Osteoblast (primary cell): ENCODE measurements at regions not wholly inside any gene's neighbourhood (a gene's known extent, or its start where the extent isn't known, plus 50 kb on each side); places are given as distances from the start of the nearest gene placed in this dataset.

Experiments
- DNase-seq: peaks from one replicate; pipeline ENCODE4 v3.0.0; 2011; ENCODE audit warnings: low spot score, mixed read lengths; ENCODE audit not compliant: insufficient read length; ENCODE audit errors: missing footprints
- H2AFZ ChIP-seq: 2 replicates; pipeline ENCODE4 v1.6.0; 2011; ENCODE audit warnings: mild to moderate bottlenecking, low read length
- H3K27ac ChIP-seq: 2 replicates; pipeline ENCODE4 v1.5.1; 2011; ENCODE audit warnings: mild to moderate bottlenecking, low read depth, low read length, moderate library complexity
- H3K27me3 ChIP-seq: 2 replicates; pipeline ENCODE4 v1.6.0; 2012; ENCODE audit warnings: mild to moderate bottlenecking, control low read depth, inconsistent platforms, low read length, moderate library complexity; ENCODE audit not compliant: insufficient read depth
- H3K36me3 ChIP-seq: 2 replicates; pipeline ENCODE4 v1.5.1; 2011; ENCODE audit warnings: mild to moderate bottlenecking, low read length, control low read depth, moderate library complexity; ENCODE audit not compliant: insufficient read depth
- H3K4me1 ChIP-seq: 2 replicates; pipeline ENCODE4 v1.5.1; 2011; ENCODE audit warnings: mild to moderate bottlenecking, low read length, control low read depth, moderate library complexity; ENCODE audit not compliant: insufficient read depth
- H3K4me2 ChIP-seq: 2 replicates; pipeline ENCODE4 v1.6.0; 2011; ENCODE audit warnings: mild to moderate bottlenecking, low read length; ENCODE audit not compliant: insufficient read depth
- H3K4me3 ChIP-seq: fragments of 200-600 bp; sonication (generic); 3 replicates; pipeline ENCODE4 v1.5.1; 2012; ENCODE audit warnings: mild to moderate bottlenecking, low read length, inconsistent platforms; ENCODE audit not compliant: insufficient read depth
- H3K79me2 ChIP-seq: 2 replicates; pipeline ENCODE4 v1.6.0; 2012; ENCODE audit warnings: mild to moderate bottlenecking, low read length, control low read depth, inconsistent platforms; ENCODE audit not compliant: insufficient read depth
- H3K9me3 ChIP-seq: 2 replicates; pipeline ENCODE4 v1.5.1; 2011; ENCODE audit warnings: low read depth, low read length, control low read depth
- H4K20me1 ChIP-seq: 2 replicates; pipeline ENCODE4 v1.6.0; 2012; ENCODE audit warnings: mild to moderate bottlenecking, low read length, control low read depth; ENCODE audit not compliant: insufficient read depth
- TF ChIP-seq, protein P1 (sequence below): IDR thresholded peaks from 2 replicates; pipeline ENCODE4 v1.5.1; 2011; ENCODE audit warnings: mild to moderate bottlenecking, low read depth, low read length, moderate library complexity; ENCODE audit errors: extremely low read depth

DNA sequence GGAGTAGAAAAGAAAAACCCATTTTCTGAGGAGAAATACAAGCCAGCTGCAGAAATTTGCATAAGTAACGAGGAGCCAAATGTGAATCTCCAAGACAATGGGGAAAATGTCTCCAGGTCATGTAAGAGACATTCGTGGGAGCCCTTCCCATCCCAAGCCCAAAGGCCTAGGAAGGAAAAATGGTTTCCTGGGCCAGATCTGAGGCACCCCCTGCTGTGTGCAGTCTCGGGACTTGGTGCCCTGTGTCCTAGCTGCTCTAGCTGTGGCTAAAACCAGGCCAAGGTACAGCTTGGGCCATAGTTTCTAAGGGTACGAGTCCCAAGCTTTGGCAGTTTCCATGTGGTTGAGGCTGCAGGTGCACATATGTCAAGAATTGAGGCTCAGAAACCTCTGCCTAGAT lies 444.9 kb downstream of the PCDH20 start:
- no peaks in the 10 kb centered on the region for H3K9me3 ChIP-seq
- TF ChIP-seq, protein P1, sequence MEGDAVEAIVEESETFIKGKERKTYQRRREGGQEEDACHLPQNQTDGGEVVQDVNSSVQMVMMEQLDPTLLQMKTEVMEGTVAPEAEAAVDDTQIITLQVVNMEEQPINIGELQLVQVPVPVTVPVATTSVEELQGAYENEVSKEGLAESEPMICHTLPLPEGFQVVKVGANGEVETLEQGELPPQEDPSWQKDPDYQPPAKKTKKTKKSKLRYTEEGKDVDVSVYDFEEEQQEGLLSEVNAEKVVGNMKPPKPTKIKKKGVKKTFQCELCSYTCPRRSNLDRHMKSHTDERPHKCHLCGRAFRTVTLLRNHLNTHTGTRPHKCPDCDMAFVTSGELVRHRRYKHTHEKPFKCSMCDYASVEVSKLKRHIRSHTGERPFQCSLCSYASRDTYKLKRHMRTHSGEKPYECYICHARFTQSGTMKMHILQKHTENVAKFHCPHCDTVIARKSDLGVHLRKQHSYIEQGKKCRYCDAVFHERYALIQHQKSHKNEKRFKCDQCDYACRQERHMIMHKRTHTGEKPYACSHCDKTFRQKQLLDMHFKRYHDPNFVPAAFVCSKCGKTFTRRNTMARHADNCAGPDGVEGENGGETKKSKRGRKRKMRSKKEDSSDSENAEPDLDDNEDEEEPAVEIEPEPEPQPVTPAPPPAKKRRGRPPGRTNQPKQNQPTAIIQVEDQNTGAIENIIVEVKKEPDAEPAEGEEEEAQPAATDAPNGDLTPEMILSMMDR: no peak
- H3K4me3 ChIP-seq: no peak overlapping the region
- no peak overlapping the region for H3K4me2 ChIP-seq
- H2AFZ ChIP-seq: no peak overlapping the region
- H3K27me3 ChIP-seq: no peaks in the 10 kb centered on the region
- no peak for DNase-seq
- no peak overlapping the region for H3K27ac ChIP-seq
- no peaks in the 10 kb centered on the region for H3K4me1 ChIP-seq
- no peaks in the 10 kb centered on the region for H3K79me2 ChIP-seq
- no peaks in the 10 kb centered on the region for H3K36me3 ChIP-seq
- H4K20me1 ChIP-seq: no peaks in the 10 kb centered on the region

DNA sequence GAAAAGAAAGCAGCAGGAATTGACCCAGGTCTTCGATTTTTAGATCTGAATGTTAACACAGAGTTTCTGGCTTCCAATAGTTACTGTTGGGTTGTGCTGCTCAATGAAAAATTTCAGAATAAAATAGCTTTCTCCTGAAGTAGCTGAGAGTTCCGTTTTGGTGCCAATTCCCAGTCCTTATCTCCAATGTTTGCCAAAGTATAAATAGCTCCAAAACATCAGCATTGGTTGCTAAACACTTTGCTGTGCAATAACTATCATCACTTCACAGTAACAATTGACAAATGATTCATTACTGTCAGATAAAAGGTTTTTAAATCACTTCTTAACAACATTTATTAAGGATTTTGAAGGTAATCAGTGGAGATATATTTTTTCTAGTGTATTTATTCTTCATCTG lies 446.0 kb downstream of the PCDH20 start:
- Histone ChIP-seq H4K20me1 (no peaks in the 10 kb centered on the region), H3K4me1 (no peaks in the 10 kb centered on the region), H3K27ac (no peak overlapping the region), H3K27me3 (no peaks in the 10 kb centered on the region), H3K4me3 (no peak overlapping the region), H2AFZ (no peak overlapping the region), H3K36me3 (no peaks in the 10 kb centered on the region), H3K79me2 (no peaks in the 10 kb centered on the region), H3K4me2 (no peak overlapping the region), H3K9me3 (no peaks in the 10 kb centered on the region)
- no peak for DNase-seq
- TF ChIP-seq, protein P1: no peak

DNA sequence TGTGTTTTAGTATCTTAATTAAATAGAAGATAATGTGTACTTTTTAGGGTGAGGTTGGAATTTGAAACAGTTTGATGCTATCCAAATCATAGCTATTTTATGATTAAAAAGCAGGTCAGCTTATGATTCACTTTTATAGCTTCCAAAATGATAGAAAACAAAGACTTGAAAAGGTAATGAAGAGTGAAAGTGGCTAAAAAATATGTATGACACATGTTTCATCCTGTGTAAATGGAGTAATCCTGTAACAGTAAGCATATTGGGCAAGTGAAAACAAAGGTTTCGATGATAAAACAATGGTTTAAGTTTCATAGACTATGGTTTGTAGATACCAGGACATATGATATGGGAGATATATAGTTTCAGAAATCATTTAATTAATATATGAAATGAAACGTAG lies 456.2 kb downstream of the PCDH20 start:
- H3K9me3 ChIP-seq: no peaks in the 10 kb centered on the region
- H3K4me1 ChIP-seq: no peaks in the 10 kb centered on the region
- H2AFZ ChIP-seq: no peak overlapping the region
- H3K36me3 ChIP-seq: no peaks in the 10 kb centered on the region
- DNase-seq: no peak
- no peak overlapping the region for H3K27ac ChIP-seq
- H3K79me2 ChIP-seq: no peaks in the 10 kb centered on the region
- H3K27me3 ChIP-seq: no peaks in the 10 kb centered on the region
- H3K4me2 ChIP-seq: no peak overlapping the region
- TF ChIP-seq, protein P1: no peak
- no peaks in the 10 kb centered on the region for H4K20me1 ChIP-seq
- H3K4me3 ChIP-seq: no peak overlapping the region

GRCh38 chr13:60957816-60958215 lies 457.8 kb downstream of the PCDH20 start:
- Histone ChIP-seq H3K79me2 (no peaks in the 10 kb centered on the region), H3K27ac (no peak overlapping the region), H4K20me1 (no peaks in the 10 kb centered on the region), H3K4me1 (no peaks in the 10 kb centered on the region), H3K36me3 (no peaks in the 10 kb centered on the region), H2AFZ (no peak overlapping the region), H3K4me2 (no peak overlapping the region), H3K27me3 (no peaks in the 10 kb centered on the region), H3K9me3 (no peaks in the 10 kb centered on the region), H3K4me3 (no peak overlapping the region)
- DNase-seq: no peak
- TF ChIP-seq, protein P1: no peak
